ENCODE measurements at regions not wholly inside any gene's neighbourhood (a gene's known extent, or its start where the extent isn't known, plus 50 kb on each side); places are given as distances from the start of the nearest gene placed in this dataset.

GRCh38 chr5:38660194-38660668 is 103.8 kb upstream of the LIFR start:
- 73 to 81% methylated on average over 12 of the region's 12 CpGs for WGBS, 2 donors
- Histone ChIP-seq H3K36me3 (no peaks in the 10 kb centered on the region), H3K9me3 (no peaks in the 10 kb centered on the region), H3K4me1 (peaks cover 0 to 18% (median 5%) of the 10 kb centered on the region in 4 donors), H3K27me3 (no peaks in the 10 kb centered on the region), H3K27ac (no peak overlapping the region), H3K4me3 (no peak overlapping the region)
- no peak for TF ChIP-seq EP300 (IDR thresholded peaks at IDR 0.05)
- no peak for TF ChIP-seq CTCF (IDR thresholded peaks at IDR 0.05)
- TF ChIP-seq POLR2A (IDR thresholded peaks at IDR 0.05), result no peak
- TF ChIP-seq POLR2AphosphoS5 (IDR thresholded peaks at IDR 0.05), result no peak
- DNase-seq (no peak), ATAC-seq (ENCODE audit: low FRiP score in 2 of 2) (no peak)

GRCh38 chr5:38662090-38662489 is 105.6 kb upstream of the LIFR start:
- TF ChIP-seq CTCF (IDR thresholded peaks at IDR 0.05), result no peak
- no peak for TF ChIP-seq POLR2A (IDR thresholded peaks at IDR 0.05)
- no peak for TF ChIP-seq POLR2AphosphoS5 (IDR thresholded peaks at IDR 0.05)
- TF ChIP-seq EP300 (IDR thresholded peaks at IDR 0.05), result no peak
- H3K27ac ChIP-seq, result peak overlapping the region in 2 of 4 donors; percentile 5 to 45
- H3K4me1 ChIP-seq, result peaks cover 0 to 31% (median 13%) of the 10 kb centered on the region in 4 donors
- no peaks in the 10 kb centered on the region for H3K27me3 ChIP-seq
- 12 to 24% methylated on average over 4 of the region's 4 CpGs for WGBS, 2 donors
- H3K36me3 ChIP-seq, result no peaks in the 10 kb centered on the region
- no peak overlapping the region for H3K4me3 ChIP-seq
- no peaks in the 10 kb centered on the region for H3K9me3 ChIP-seq
- no peak for ATAC-seq (ENCODE audit: low FRiP score in 2 of 2)
- no peak for DNase-seq

- peak overlapping the region in 1 of 4 donors; percentile 34 for H3K27ac ChIP-seq
- no peaks in the 10 kb centered on the region for H3K9me3 ChIP-seq
- peaks cover 0 to 34% (median 17%) of the 10 kb centered on the region in 4 donors for H3K4me1 ChIP-seq
- ATAC-seq (ENCODE audit: low FRiP score in 2 of 2) (no peak), DNase-seq (no peak)
- TF ChIP-seq CTCF (IDR thresholded peaks at IDR 0.05), result no peak
- TF ChIP-seq EP300 (IDR thresholded peaks at IDR 0.05), result no peak
- TF ChIP-seq POLR2A (IDR thresholded peaks at IDR 0.05), result no peak
- no peak for TF ChIP-seq POLR2AphosphoS5 (IDR thresholded peaks at IDR 0.05)
- WGBS, 2 donors, result 31 to 39% methylated on average over 1 of the region's 1 CpG
- no peaks in the 10 kb centered on the region for H3K27me3 ChIP-seq
- no peaks in the 10 kb centered on the region for H3K36me3 ChIP-seq
- H3K4me3 ChIP-seq, result no peak overlapping the region
Measured at GRCh38 chr5:38663249-38663648, 106.8 kb upstream of the LIFR start.

GRCh38 chr5:38666668-38667498 is 110.4 kb upstream of the LIFR start:
- H3K4me3 ChIP-seq, result no peak overlapping the region
- no peaks in the 10 kb centered on the region for H3K27me3 ChIP-seq
- TF ChIP-seq POLR2A (IDR thresholded peaks at IDR 0.05) (no peak), CTCF (IDR thresholded peaks at IDR 0.05) (peak; percentile 50 to 82 (median 68)), EP300 (IDR thresholded peaks at IDR 0.05) (peak in 2 of 4 donors; percentile 16 to 72), POLR2AphosphoS5 (IDR thresholded peaks at IDR 0.05) (peak; percentile 22 to 42)
- H3K27ac ChIP-seq, result peak overlapping the region in 3 of 4 donors; percentile 12 to 44 (median 13)
- no peaks in the 10 kb centered on the region for H3K9me3 ChIP-seq
- no peaks in the 10 kb centered on the region for H3K36me3 ChIP-seq
- DNase-seq, result peak in 1 of 2 donors; percentile 70
- peak; percentile 63 to 88 for ATAC-seq (ENCODE audit: low FRiP score in 2 of 2)
- H3K4me1 ChIP-seq, result peaks cover 0 to 33% (median 17%) of the 10 kb centered on the region in 4 donors
- 69 to 72% methylated on average over 5 of the region's 5 CpGs for WGBS, 2 donors

All from upper lobe of left lung (tissue), 6 donors.